ENCODE measurements at regions not wholly inside any gene's neighbourhood (a gene's known extent, or its start where the extent isn't known, plus 50 kb on each side); places are given as distances from the start of the nearest gene placed in this dataset.

GRCh38 chr2:126602334-126602733, 53.6 kb upstream of the GYPC start (continued):
- no peak for TF ChIP-seq ZNF331 (CRISPR knock-in tag; IDR thresholded peaks at IDR 0.05)

Small RNA genes in the stretch of these regions (small RNA-seq; reads per million reads assigned to genes)
- gene AC097499.1 (ENCODE audit: insufficient read depth in 2 of 3, insufficient read length in 3 of 3, low read depth in 2 of 3, low replicate concordance in 1 of 3) (0 reads per million in 3 experiments), gene RNU6-259P (ENCODE audit: insufficient read depth in 2 of 3, insufficient read length in 3 of 3, low read depth in 2 of 3, low replicate concordance in 1 of 3) (0 reads per million in 3 experiments)

All from HepG2 (cell line).